Activated T-cell treated with anti-CD3 and anti-CD28 coated beads, Interleukin-2, amount 50 U/mL, for 4 hours (primary cell): ENCODE measurements at regions not wholly inside any gene's neighbourhood (a gene's known extent, or its start where the extent isn't known, plus 50 kb on each side); places are given as distances from the start of the nearest gene placed in this dataset.

Source experiments
- ATAC-seq, 2 donors: fragments of 200-7000 bp; cut with Tn5 transposase; one replicate each; pipeline ENCODE4 v1.10.0; 2021
- DNase-seq: peaks from one replicate; pipeline ENCODE4 v3.0.0-alpha.2; 2020
- H3K27me3 Mint-ChIP-seq: one replicate; pipeline ENCODE4 v1.8.0; 2021; ENCODE audit warnings: low read depth, mixed read lengths
- H3K36me3 Mint-ChIP-seq: one replicate; pipeline ENCODE4 v1.8.0; 2022; ENCODE audit warnings: mixed read lengths; ENCODE audit not compliant: insufficient read depth
- H3K4me1 Mint-ChIP-seq: one replicate; pipeline ENCODE4 v1.8.0; 2021; ENCODE audit warnings: low read depth, mixed read lengths
- H3K4me3 Mint-ChIP-seq: one replicate; pipeline ENCODE4 v1.8.0; 2021; ENCODE audit warnings: mild to moderate bottlenecking, moderate library complexity, mixed read lengths
- H3K9me3 Mint-ChIP-seq: one replicate; pipeline ENCODE4 v1.8.0; 2021; ENCODE audit warnings: mixed read lengths

GRCh38 chr4:137156054-137156453 is 376.2 kb downstream of the PCDH18 start:
- ATAC-seq (no peak), DNase-seq (no peak)
- Mint-ChIP-seq H3K36me3 (no peaks in the 10 kb centered on the region), H3K4me1 (no peaks in the 10 kb centered on the region), H3K4me3 (no peak overlapping the region), H3K9me3 (peaks cover 6% of the 10 kb centered on the region), H3K27me3 (no peaks in the 10 kb centered on the region)

GRCh38 chr4:137131201-137131600 is 401.1 kb downstream of the PCDH18 start:
- ATAC-seq (no peak), DNase-seq (no peak)
- Mint-ChIP-seq H3K27me3 (no peaks in the 10 kb centered on the region), H3K36me3 (no peaks in the 10 kb centered on the region), H3K4me1 (no peaks in the 10 kb centered on the region), H3K4me3 (no peak overlapping the region), H3K9me3 (peaks cover 7% of the 10 kb centered on the region)

- H3K36me3 Mint-ChIP-seq: no peaks in the 10 kb centered on the region
- peaks cover 7% of the 10 kb centered on the region for H3K9me3 Mint-ChIP-seq
- H3K4me3 Mint-ChIP-seq: no peak overlapping the region
- ATAC-seq (no peak), DNase-seq (no peak)
- H3K4me1 Mint-ChIP-seq: no peaks in the 10 kb centered on the region
- H3K27me3 Mint-ChIP-seq: no peaks in the 10 kb centered on the region
These were observed 402.4 kb downstream of the PCDH18 start for GRCh38 chr4:137129845-137130244.

GRCh38 chr4:137129441-137129840 is 402.9 kb downstream of the PCDH18 start:
- Mint-ChIP-seq H3K9me3 (peaks cover 7% of the 10 kb centered on the region), H3K36me3 (no peaks in the 10 kb centered on the region), H3K4me1 (no peaks in the 10 kb centered on the region), H3K4me3 (no peak overlapping the region), H3K27me3 (no peaks in the 10 kb centered on the region)
- ATAC-seq: no peak
- no peak for DNase-seq

GRCh38 chr4:137125011-137125410 is 407.3 kb downstream of the PCDH18 start:
- Mint-ChIP-seq H3K27me3 (no peaks in the 10 kb centered on the region), H3K4me1 (no peaks in the 10 kb centered on the region), H3K36me3 (no peaks in the 10 kb centered on the region), H3K9me3 (peaks cover 6% of the 10 kb centered on the region), H3K4me3 (no peak overlapping the region)
- no peak for DNase-seq
- ATAC-seq: no peak

- H3K36me3 Mint-ChIP-seq: no peaks in the 10 kb centered on the region
These were observed 407.9 kb downstream of the PCDH18 start for GRCh38 chr4:137124278-137124932.

GRCh38 chr4:137122876-137123275 is 409.4 kb downstream of the PCDH18 start:
- Mint-ChIP-seq H3K27me3 (no peaks in the 10 kb centered on the region), H3K4me1 (no peaks in the 10 kb centered on the region), H3K9me3 (no peaks in the 10 kb centered on the region), H3K4me3 (no peak overlapping the region), H3K36me3 (no peaks in the 10 kb centered on the region)
- DNase-seq (no peak), ATAC-seq (no peak)

More at GRCh38 chr4:137124278-137124932, 407.9 kb downstream of the PCDH18 start:
- H3K9me3 Mint-ChIP-seq: no peaks in the 10 kb centered on the region
- no peak for ATAC-seq
- H3K4me3 Mint-ChIP-seq: no peak overlapping the region
- no peaks in the 10 kb centered on the region for H3K4me1 Mint-ChIP-seq
- H3K27me3 Mint-ChIP-seq: no peaks in the 10 kb centered on the region
- DNase-seq: no peak

GRCh38 chr4:137116144-137116543 is 416.1 kb downstream of the PCDH18 start:
- Mint-ChIP-seq H3K4me1 (no peaks in the 10 kb centered on the region), H3K4me3 (no peak overlapping the region), H3K27me3 (no peaks in the 10 kb centered on the region), H3K36me3 (no peaks in the 10 kb centered on the region), H3K9me3 (peaks cover 18% of the 10 kb centered on the region)
- DNase-seq (no peak), ATAC-seq (no peak)

GRCh38 chr4:137106733-137107132 is 425.6 kb downstream of the PCDH18 start:
- Mint-ChIP-seq H3K9me3 (peaks cover 3% of the 10 kb centered on the region), H3K27me3 (no peaks in the 10 kb centered on the region), H3K4me3 (no peak overlapping the region), H3K4me1 (no peaks in the 10 kb centered on the region), H3K36me3 (no peaks in the 10 kb centered on the region)
- DNase-seq (no peak), ATAC-seq (no peak)

- H3K4me1 Mint-ChIP-seq: no peaks in the 10 kb centered on the region
- no peaks in the 10 kb centered on the region for H3K27me3 Mint-ChIP-seq
- peaks cover 3% of the 10 kb centered on the region for H3K9me3 Mint-ChIP-seq
- no peaks in the 10 kb centered on the region for H3K36me3 Mint-ChIP-seq
- no peak for ATAC-seq
- no peak overlapping the region for H3K4me3 Mint-ChIP-seq
- DNase-seq: no peak
These were observed 426.0 kb downstream of the PCDH18 start for GRCh38 chr4:137106287-137106686.

GRCh38 chr4:137090951-137091350 is 441.3 kb downstream of the PCDH18 start:
- Mint-ChIP-seq H3K27me3 (no peaks in the 10 kb centered on the region), H3K36me3 (no peaks in the 10 kb centered on the region), H3K4me1 (no peaks in the 10 kb centered on the region), H3K4me3 (no peak overlapping the region), H3K9me3 (peaks cover 12% of the 10 kb centered on the region)
- ATAC-seq (no peak), DNase-seq (no peak)

- Mint-ChIP-seq H3K4me3 (no peak overlapping the region), H3K27me3 (no peaks in the 10 kb centered on the region), H3K4me1 (no peaks in the 10 kb centered on the region), H3K36me3 (no peaks in the 10 kb centered on the region), H3K9me3 (peaks cover 3% of the 10 kb centered on the region)
- ATAC-seq: no peak
- no peak for DNase-seq
These were observed 448.6 kb downstream of the PCDH18 start for GRCh38 chr4:137083571-137084135.

- Mint-ChIP-seq H3K4me3 (no peak overlapping the region), H3K36me3 (no peaks in the 10 kb centered on the region), H3K9me3 (peaks cover 3% of the 10 kb centered on the region), H3K27me3 (no peaks in the 10 kb centered on the region), H3K4me1 (no peaks in the 10 kb centered on the region)
- ATAC-seq (no peak), DNase-seq (no peak)
These were observed 450.2 kb downstream of the PCDH18 start for GRCh38 chr4:137082061-137082460.

GRCh38 chr4:137076908-137077307 is 455.4 kb downstream of the PCDH18 start:
- DNase-seq (no peak), ATAC-seq (no peak)
- Mint-ChIP-seq H3K9me3 (peaks cover 14% of the 10 kb centered on the region), H3K36me3 (no peaks in the 10 kb centered on the region), H3K4me1 (no peaks in the 10 kb centered on the region), H3K4me3 (no peak overlapping the region), H3K27me3 (no peaks in the 10 kb centered on the region)

- Mint-ChIP-seq H3K9me3 (peaks cover 14% of the 10 kb centered on the region), H3K4me3 (no peak overlapping the region), H3K4me1 (no peaks in the 10 kb centered on the region), H3K27me3 (no peaks in the 10 kb centered on the region), H3K36me3 (no peaks in the 10 kb centered on the region)
- ATAC-seq (no peak), DNase-seq (no peak)
These were observed 456.7 kb downstream of the PCDH18 start for GRCh38 chr4:137075586-137075985.
